ENCODE measurements at regions not wholly inside any gene's neighbourhood (a gene's known extent, or its start where the extent isn't known, plus 50 kb on each side); places are given as distances from the start of the nearest gene placed in this dataset.

DNA sequence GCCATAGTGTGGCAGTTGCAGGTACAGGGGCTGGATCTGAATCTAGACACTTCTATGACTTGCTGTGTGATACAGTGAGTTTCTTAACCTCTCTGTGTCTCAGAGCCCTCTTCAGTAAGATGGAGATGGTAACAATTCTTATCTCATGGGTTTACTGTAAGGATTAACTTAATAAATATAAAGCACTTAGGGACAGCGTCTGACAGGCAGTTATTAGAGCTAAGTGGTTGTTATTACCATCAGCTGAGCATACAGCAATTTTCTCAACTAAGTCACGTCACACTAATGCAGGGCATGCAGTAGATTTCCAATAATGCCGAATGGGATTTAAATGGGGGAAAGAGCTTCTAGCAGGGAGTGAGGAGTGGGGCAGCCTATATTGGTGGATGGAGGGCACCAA, 162.6 kb downstream of the SH2D4B start:
- no peak for TF ChIP-seq CTCF (IDR thresholded peaks at IDR 0.05)
- no peak for TF ChIP-seq POLR2A (IDR thresholded peaks at IDR 0.05)

Data from lower leg skin (tissue), 3 donors.